ENCODE measurements at regions not wholly inside any gene's neighbourhood (a gene's known extent, or its start where the extent isn't known, plus 50 kb on each side); places are given as distances from the start of the nearest gene placed in this dataset.
A peak's percentile ranks its signal among the peaks of the same experiment; 100 is the strongest.
"Not testable (repeated sequence)": the region's sequence is repeated elsewhere in the genome, so short reads cannot be mapped to it uniquely, and the experiment has no call there.

- DNase-seq: no peak
Measured at GRCh38 chr12:77248036-77248435, 182.7 kb upstream of the E2F7 start.

DNA sequence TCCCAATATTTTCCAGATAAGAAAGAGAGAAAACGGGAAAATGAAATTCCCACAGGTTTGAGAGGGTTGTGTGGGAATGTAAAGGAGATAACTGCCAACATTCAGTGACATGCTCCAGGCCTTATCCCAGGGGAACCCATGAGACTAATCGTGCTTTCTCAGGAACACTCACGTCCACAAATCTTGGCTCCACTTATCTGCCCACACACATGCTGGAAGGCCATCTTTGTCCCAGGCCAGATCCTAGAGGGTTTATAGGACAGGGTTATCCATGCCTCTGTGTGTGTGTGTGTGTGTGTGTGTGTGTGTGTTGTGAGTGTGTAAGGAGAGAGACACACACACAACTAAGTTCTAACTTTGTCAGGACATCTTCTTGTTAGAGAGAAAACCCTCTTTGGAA, 182.2 kb upstream of the E2F7 start:
- no peak for DNase-seq

- no peak for DNase-seq
Measured at GRCh38 chr12:77243345-77243744, 178.0 kb upstream of the E2F7 start.

DNA sequence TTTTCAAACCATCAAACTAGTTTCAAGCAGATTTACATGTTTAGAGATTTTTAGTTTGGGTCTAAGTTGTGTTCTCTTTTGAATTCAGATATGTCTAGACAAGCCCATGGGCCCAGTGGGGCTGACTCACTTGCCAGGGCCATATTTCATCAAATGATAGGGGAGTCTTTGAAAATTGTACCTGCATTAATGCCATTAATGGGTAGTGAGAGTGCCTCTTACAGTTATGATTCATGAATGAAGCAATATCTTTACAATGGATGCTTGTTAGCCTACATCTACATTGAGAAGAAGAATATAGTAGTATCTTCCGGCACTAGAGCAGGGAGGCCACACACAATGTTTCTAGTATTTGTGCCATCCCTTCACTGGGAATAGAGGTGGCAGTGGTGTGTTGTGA, 174.2 kb upstream of the E2F7 start:
- no peak for DNase-seq

DNA sequence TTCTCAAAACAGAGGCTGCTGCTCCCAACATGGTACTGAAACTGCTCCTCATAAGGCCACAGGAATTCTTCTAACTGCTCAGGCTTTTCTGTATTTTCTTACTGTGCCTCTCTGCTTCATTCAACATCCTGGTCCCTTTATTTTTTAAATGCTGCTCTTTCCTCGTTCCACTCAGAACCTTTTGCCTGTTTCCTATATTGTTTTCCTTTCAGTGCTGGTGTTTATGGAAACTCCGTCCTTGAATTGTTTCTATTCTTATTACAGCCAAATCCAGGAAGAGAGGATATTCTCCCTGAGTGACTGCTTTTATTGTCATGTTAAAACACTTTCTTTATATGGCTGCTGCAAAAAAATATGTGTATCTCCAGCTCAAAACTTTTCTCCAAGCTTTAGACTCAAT, 173.0 kb upstream of the E2F7 start:
- DNase-seq: no peak

DNA sequence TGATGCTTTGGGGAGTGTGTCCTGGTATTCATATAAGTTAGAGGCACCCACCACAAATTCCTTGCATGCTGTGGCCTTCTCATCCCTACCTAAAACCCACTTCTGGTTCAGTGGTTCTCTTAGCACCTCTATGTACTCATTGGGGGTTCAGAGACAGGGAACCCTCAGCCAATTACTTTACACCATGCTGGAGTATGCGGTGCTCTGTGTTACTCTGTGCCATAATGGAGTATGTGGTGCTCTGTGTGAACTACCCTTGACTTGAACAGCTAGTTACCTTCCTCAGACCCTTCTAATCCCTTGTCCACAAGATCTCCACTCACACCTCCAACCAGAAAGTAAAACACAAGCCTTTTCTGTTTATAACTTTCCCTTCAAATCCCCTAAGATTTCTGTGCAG, 172.5 kb upstream of the E2F7 start:
- no peak for DNase-seq

DNA sequence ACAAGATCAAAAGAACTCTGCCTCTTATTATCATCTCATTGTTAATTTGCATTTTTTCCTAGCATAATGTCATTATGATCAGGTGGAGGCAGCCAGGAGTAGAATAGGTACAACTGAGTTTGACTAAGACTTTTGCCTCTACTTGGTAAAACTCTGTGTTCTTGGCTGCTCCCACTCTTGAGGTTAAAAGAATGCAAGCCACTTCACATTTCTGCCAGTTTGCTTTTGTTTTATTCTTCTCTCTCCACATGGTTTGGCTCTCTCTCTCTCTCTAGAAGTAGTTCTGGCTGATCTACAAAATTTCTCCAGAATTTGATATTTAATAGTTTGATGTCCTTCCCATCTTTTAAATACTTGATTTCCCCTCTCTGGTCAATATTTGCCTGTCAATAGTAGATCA, 170.7 kb upstream of the E2F7 start:
- DNase-seq: no peak

DNA sequence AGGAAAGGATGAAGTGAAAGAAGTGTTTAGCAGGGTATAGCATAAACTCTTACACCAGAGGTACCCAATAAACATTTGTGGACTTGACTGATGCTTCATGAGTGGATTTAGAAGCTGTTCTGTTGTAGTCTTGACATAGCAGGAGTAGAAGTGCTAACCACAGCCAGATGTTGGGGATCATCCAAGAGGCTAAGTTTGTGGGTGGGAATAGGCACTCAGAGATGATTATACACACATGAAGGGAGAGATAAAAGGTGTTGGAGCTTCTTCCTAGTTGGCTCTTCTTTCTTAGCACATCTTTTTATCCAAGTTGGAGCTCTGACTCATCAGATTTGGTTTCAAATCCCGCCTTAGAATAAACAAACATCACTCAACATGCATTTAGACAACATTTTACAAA, 166.7 kb upstream of the E2F7 start:
- DNase-seq: no peak

- DNase-seq: peak; percentile 82
Measured at GRCh38 chr12:77231501-77231918, 166.1 kb upstream of the E2F7 start.

DNA sequence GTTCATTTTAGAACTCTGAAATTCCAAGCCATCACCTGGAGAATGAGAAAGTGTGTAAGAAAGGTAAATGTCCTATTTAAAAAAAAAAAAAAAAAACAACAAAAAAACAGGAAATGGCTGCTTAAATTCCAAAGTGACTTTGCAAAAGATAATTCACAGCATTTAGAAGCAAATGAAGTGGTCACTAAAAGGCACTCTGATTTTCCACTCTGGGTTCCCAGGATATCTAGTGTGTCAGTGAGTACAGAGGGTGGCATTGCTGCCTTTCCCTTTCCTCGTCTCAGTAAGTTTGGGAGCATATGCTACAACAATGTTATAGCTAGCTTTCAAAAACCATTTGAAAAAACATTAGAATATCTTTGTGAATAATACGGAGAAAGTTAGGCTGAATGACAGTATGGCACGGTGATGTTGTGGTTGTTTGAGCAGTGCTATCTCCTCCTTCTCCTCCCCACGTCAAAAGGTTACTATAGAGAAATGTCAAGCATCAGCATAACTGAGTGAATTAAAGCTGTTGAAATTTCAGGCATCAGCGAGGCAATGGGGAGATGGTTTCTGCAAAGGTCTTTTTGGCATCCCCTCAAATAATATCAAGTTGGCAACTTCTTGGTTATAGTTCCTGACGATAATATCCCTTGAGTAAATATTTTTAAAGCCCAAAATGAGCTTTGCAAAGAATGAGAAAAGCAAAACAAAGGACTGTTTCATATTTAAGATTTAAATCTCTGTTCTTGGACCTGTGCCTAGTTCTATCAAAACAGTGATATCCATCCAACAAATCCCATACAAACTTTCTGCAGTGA, 164.5 kb upstream of the E2F7 start:
- DNase-seq: no peak

GRCh38 chr12:77228376-77228775, 163.0 kb upstream of the E2F7 start:
- DNase-seq: no peak

GRCh38 chr12:77226368-77226767, 161.0 kb upstream of the E2F7 start:
- DNase-seq: no peak

DNA sequence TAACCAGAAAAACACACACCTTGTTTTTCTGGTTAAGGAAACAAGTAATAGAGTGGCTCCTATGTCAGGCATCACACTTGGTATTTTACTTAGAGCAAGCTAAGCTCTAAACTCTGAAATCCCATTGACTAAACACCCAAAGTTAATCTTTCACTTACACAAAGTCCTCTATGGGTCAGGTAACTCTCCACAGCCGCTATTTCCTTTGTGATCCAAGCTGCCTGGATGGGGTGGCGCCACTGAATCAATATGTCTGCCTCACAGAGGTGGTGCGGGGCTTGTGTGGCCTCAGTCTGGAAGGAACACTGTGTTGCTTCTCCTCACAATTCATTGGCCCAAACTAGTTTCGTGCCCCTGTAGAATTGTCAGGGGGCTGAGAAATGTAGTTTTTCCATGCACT, 160.0 kb upstream of the E2F7 start:
- DNase-seq: no peak

DNA sequence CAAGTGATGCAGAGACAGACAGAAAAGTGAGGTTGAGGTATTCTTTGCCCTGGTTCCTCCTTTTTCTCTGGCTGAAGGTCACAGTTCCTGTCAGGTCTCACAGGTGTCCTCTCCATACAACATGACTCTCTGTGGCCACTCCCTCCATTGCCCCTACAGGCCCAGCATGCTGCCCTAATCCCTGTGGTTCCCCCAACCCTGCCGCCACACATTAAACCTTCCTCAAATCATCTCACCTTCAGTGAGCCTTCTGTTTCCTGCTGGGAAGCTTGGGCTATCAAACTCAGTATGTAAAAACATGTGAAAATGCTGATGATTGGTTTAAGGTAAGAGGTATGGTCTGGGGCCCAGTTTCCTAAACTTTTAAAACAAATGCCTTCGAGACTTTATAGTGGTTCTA, 159.0 kb upstream of the E2F7 start:
- DNase-seq: no peak

DNA sequence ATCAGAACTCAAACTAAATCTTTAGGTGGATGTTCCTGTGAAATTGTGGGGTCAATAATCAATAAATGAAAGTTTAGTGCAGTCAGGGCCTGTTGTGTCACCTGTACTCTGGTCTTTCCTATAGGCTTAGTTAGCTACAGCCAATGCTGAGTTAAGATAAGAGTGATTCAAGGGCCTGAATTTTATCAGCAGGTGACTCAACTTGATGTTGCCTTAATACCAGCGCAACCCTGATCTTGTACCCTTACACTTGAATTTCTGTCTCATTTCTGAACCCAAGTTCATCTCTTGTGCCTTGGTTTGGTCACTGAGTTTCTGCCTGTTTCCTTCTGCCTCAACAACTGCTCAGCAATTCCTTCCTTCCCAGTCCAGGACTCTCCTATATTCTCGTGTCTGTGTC, 157.0 kb upstream of the E2F7 start:
- DNase-seq: no peak

DNA sequence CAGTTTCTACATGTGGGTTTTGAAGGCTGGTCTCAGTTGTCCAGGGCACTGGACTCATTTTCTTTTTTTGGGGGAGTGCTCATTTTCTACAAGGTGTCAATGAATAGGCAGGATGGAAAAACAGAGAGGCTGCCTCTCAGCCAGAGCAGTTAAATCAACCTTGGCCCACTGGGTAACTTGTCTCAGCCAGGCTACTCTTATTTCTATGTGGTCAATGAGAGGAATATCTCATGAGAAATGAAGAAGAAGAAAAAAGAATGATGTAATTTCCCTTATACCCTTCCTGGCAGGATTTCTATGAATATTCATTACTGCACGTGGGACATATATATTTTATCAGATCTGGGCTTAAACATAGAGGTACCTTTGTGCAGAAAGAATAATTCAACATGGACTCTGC, 155.2 kb upstream of the E2F7 start:
- no peak for DNase-seq

- DNase-seq: peak; percentile 8
Measured at GRCh38 chr12:77218278-77218677, 152.9 kb upstream of the E2F7 start.

- not testable (repeated sequence) for DNase-seq
Measured at GRCh38 chr12:77216136-77216535, 150.8 kb upstream of the E2F7 start.

GRCh38 chr12:77214136-77214535, 148.8 kb upstream of the E2F7 start:
- no peak for DNase-seq

DNA sequence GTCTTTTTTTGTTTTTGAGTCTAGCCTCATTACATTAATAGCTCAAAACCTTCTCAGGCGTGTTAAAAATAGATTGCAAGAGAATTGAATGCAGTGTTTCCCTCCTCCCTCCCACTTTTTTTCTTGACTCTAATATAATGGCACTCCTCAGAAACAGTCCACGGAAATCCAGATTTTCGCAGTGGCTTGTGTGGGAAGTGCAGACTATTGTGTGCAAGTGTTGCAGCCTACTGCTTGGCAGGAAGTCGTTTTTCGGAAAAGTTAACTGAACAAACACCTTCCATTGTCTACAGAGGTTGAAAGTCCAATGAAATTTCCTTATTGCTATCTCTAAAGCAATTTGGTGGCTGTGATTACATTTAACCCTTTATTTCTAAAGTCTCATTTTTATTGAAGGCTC, 147.9 kb upstream of the E2F7 start:
- DNase-seq: no peak

DNA sequence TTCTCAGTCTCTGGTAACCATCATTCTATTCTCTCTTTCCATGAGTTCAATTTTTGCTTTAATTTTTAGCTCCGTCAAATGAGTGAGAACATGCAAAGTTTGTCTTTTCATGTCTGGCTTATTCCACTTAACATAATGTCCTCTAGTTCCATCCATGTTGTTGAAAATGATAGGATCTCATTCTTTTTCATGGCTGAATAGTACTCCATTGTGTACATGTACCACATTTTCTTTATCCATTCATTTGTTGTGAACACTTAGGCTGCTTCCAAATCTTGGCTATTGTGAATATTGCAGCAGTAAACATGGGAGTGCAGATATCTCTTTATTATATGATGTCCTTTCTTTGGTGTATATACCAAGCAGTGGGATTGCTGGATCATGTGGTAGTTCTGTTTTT, 145.4 kb upstream of the E2F7 start:
- DNase-seq: no peak

DNA sequence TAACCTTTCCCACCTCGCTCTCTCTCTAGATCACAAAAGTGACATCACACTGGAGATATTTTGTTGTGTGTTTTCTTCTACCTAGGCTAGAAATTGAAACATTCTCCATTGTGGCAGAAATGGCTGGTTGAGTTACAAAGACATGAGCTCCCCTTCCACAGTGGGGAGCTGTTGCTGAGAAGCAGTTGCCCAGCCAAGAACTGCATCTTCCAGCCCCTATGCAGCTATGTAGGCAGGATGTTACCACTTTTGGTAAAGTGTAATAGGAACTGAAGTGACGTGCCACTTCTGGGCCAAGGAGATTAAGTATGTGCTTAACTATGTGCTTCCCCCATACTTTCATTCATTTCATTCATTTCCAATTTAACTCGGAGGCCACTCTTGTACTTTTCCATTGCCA, 138.7 kb upstream of the E2F7 start:
- DNase-seq: no peak

DNA sequence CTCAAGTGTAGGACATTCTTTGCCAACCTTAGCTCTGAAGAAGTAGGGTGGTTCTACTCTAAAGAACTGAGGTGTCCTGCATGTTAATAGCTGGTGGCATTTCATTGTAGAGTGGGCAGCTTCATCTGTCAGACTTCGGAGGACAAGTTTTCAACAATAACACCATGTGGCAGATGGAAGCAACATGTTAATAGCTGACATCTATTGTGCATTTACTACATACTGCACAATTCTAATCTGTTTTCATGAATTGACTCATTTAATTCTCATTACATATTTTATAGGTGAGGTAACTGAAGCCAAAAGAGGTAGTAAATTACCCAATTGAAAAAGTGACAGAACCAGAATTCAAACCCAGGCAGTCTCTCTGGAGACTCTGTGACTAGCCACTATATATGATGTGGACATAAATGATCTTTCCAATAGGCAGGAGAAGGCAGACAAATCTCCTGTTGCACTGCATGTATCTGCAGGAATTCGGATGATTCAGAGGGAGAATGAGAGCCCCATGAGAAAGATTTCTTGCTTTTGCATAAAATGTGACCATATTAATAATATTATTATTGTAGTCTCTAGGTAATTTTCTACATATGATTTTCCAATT, 137.2 kb upstream of the E2F7 start:
- no peak for DNase-seq

DNA sequence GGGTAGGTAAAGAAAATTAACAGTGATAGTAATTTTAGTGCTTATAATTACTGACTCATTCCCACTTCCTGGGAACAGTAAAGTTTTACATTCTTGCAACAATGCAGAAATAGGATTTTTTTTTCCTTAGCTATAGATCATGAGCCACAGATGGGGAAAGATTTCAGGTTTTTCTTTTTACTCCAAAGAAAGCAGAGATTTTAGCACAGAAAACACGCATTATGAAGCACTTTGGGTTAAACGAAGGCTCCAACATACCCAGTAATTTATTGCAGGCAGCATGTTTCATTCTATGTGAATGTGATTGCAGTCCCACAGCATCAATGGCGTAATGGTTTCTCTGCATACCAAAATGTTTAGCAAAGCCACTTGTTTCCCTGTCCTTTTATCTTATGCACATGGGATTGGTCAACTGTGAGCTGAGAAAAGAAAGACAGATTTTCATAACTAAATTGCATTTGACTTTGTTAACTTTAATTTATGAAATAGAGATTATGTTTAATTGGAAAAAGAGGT, 124.6 kb upstream of the E2F7 start:
- no peak for DNase-seq

DNA sequence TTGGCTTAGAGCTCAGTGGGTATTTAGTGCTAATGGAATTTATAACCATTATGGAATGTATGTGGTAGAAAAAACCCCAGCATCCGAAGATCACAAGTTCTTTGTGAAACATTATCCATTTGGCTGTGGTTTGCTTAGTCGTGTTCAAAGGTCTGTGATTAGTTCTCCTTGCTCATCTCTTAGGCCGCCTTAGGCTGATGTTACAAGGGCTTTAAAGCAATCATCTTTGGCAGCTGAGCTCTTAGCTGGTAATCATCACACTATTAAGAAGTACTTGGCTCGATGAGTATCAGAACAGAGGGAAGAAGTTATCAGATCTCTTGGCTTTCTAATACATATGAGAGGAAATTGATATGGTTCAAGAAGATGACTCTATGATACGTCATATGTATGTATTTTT, 124.1 kb upstream of the E2F7 start:
- no peak for DNase-seq
